H1 (cell line): ENCODE measurements at regions not wholly inside any gene's neighbourhood (a gene's known extent, or its start where the extent isn't known, plus 50 kb on each side); places are given as distances from the start of the nearest gene placed in this dataset.

ENCODE experiments used
- CTCF ChIA-PET: fragments of 300-600 bp; sonication (Branson Sonifier 250); formaldehyde crosslinking; loops from one replicate; lab custom pipeline; 2021; ENCODE audit not compliant: partially characterized antibody; lab: Charles Lee
- POLR2A ChIA-PET: fragments of 300-600 bp; sonication (Branson Sonifier 250); formaldehyde crosslinking; loops from one replicate; lab custom pipeline; 2021; ENCODE audit warnings: inconsistent platforms; ENCODE audit not compliant: partially characterized antibody; lab: Charles Lee
- DNase-seq, 2 experiments: peaks; one replicate each; pipeline versions ENCODE4 v3.0.0 to v3.0.0-alpha.2; 2010 to 2022; ENCODE audit warnings: low spot score in 2 of 2, low read depth in 1 of 2, mixed read lengths in 1 of 2
- FAIRE-seq: peaks from 2 replicates; lab custom pipeline; 2011; peaks lifted over from hg19 to GRCh38; lab: Jason Lieb, UNC
- H2AFZ ChIP-seq: 2 replicates; pipeline ENCODE4 v1.8.1; 2012; ENCODE audit warnings: low read length, inconsistent platforms
- H2AK5ac ChIP-seq: 2 replicates; pipeline ENCODE4 v1.6.1; 2013; ENCODE audit warnings: low read depth, low read length
- H2BK120ac ChIP-seq: replicated peaks from 2 replicates; pipeline ENCODE3; 2013; ENCODE audit warnings: low read depth, low read length, inconsistent platforms
- H2BK12ac ChIP-seq: 2 replicates; pipeline ENCODE4 v1.6.1; 2013; ENCODE audit warnings: low read depth, low read length
- H2BK15ac ChIP-seq: 2 replicates; pipeline ENCODE4 v1.6.1; 2013; ENCODE audit warnings: low read length
- H2BK20ac ChIP-seq: 2 replicates; pipeline ENCODE4 v1.6.1; 2013; ENCODE audit warnings: low read length
- H2BK5ac ChIP-seq: 2 replicates; pipeline ENCODE4 v1.6.1; 2013; ENCODE audit warnings: low read depth, low read length
- H3K14ac ChIP-seq: 2 replicates; pipeline ENCODE4 v1.6.1; 2013; ENCODE audit warnings: inconsistent platforms; ENCODE audit not compliant: insufficient read length
- H3K18ac ChIP-seq: 2 replicates; pipeline ENCODE4 v1.6.1; 2013; ENCODE audit warnings: low read length; ENCODE audit errors: extremely low read depth
- H3K23ac ChIP-seq: 2 replicates; pipeline ENCODE4 v1.6.1; 2013; ENCODE audit warnings: inconsistent platforms; ENCODE audit not compliant: insufficient read length
- H3K23me2 ChIP-seq: 2 replicates; pipeline ENCODE4 v1.6.1; 2013; ENCODE audit warnings: low read depth, low read length
- H3K27ac ChIP-seq: 2 replicates; pipeline ENCODE4 v1.6.1; 2011; ENCODE audit warnings: low read depth, low read length, inconsistent platforms
- H3K27me3 ChIP-seq, 4 experiments: replicated peaks in 1 of 4; 1 replicate in 1 of 4; 2 replicates in 3 of 4; pipeline versions ENCODE4 v1.6.1 to v1.8.1; 2011 to 2013; ENCODE audit warnings: low read length in 3 of 4, mild to moderate bottlenecking in 3 of 4, inconsistent platforms in 2 of 4, mixed read lengths in 2 of 4, moderate library complexity in 1 of 4; ENCODE audit not compliant: control insufficient read depth in 3 of 4, insufficient read depth in 3 of 4; ENCODE audit errors: extremely low read depth in 1 of 4
- H3K36me3 ChIP-seq, 4 experiments: 2 replicates each; pipeline versions ENCODE4 v1.6.1 to v1.8.1; 2011 to 2013; ENCODE audit warnings: mild to moderate bottlenecking in 4 of 4, low read length in 3 of 4, moderate library complexity in 2 of 4, control low read depth in 1 of 4, inconsistent platforms in 1 of 4; ENCODE audit not compliant: insufficient read depth in 4 of 4, control insufficient read depth in 2 of 4
- H3K4ac ChIP-seq: replicated peaks from 2 replicates; pipeline ENCODE3; 2013; ENCODE audit warnings: low read length, low read depth, mixed read lengths, inconsistent platforms; ENCODE audit not compliant: insufficient read length
- H3K4me1 ChIP-seq, 4 experiments: replicated peaks in 1 of 4; 1 replicate in 1 of 4; 2 replicates in 3 of 4; pipeline versions ENCODE4 v1.6.1 to v1.8.1; 2011 to 2013; ENCODE audit warnings: low read length in 3 of 4, inconsistent platforms in 2 of 4, mixed read lengths in 1 of 4; ENCODE audit not compliant: insufficient read depth in 4 of 4, control insufficient read depth in 3 of 4
- H3K4me2 ChIP-seq, 2 experiments: 2 replicates each; pipeline versions ENCODE4 v1.6.1 to v1.8.1; 2011 to 2013; ENCODE audit warnings: low read depth in 2 of 2, low read length in 2 of 2, control low read depth in 1 of 2, inconsistent platforms in 1 of 2, mild to moderate bottlenecking in 1 of 2; ENCODE audit not compliant: insufficient read depth in 1 of 2
- H3K4me3 ChIP-seq, 4 experiments: fragments of 200-600, 300-600 bp in 1 of 4; sonication (generic), shearing (Covaris generic), sonication (Bioruptor Twin) in 1 of 4; 2 replicates each; pipeline versions ENCODE4 v1.5.1 to v1.8.1; 2011 to 2016; ENCODE audit warnings: low read length in 4 of 4, low read depth in 3 of 4, control low read depth in 2 of 4, inconsistent platforms in 2 of 4, mild to moderate bottlenecking in 2 of 4, mixed read lengths in 1 of 4, moderate library complexity in 1 of 4; ENCODE audit not compliant: insufficient read depth in 2 of 4; ENCODE audit errors: extremely low read depth in 1 of 4
- H3K56ac ChIP-seq: replicated peaks from 2 replicates; pipeline ENCODE3; 2013; ENCODE audit warnings: low read depth, mild to moderate bottlenecking, mixed read lengths, low read length, inconsistent platforms; ENCODE audit not compliant: insufficient read length
- H3K79me1 ChIP-seq: 2 replicates; pipeline ENCODE4 v1.6.1; 2013; ENCODE audit warnings: low read depth, low read length, control low read depth
- H3K79me2 ChIP-seq, 2 experiments: 2 replicates each; pipeline versions ENCODE4 v1.6.1 to v1.8.1; 2012 to 2013; ENCODE audit warnings: low read length in 2 of 2, mild to moderate bottlenecking in 2 of 2, inconsistent platforms in 1 of 2; ENCODE audit not compliant: insufficient read depth in 2 of 2, control insufficient read depth in 1 of 2
- H3K9ac ChIP-seq, 4 experiments: replicated peaks in 1 of 4; 1 replicate in 1 of 4; 2 replicates in 3 of 4; pipeline versions ENCODE4 v1.6.1 to v1.8.1; 2011 to 2013; ENCODE audit warnings: low read depth in 3 of 4, low read length in 3 of 4, control low read depth in 2 of 4, mild to moderate bottlenecking in 2 of 4, moderate library complexity in 2 of 4, inconsistent platforms in 1 of 4; ENCODE audit errors: extremely low read depth in 1 of 4
- H3K9me3 ChIP-seq, 2 experiments: 2 replicates each; pipeline versions ENCODE4 v1.6.1 to v1.8.1; 2012 to 2013; ENCODE audit warnings: mild to moderate bottlenecking in 2 of 2, moderate library complexity in 2 of 2, control low read depth in 1 of 2, inconsistent platforms in 1 of 2, low read depth in 1 of 2, low read length in 1 of 2, mixed read lengths in 1 of 2; ENCODE audit not compliant: insufficient read depth in 2 of 2
- H4K20me1 ChIP-seq, 2 experiments: replicated peaks in 1 of 2; 2 replicates each; pipeline versions ENCODE3 to v1.8.1; 2011 to 2013; ENCODE audit warnings: inconsistent platforms in 2 of 2, low read length in 2 of 2, mild to moderate bottlenecking in 1 of 2; ENCODE audit not compliant: insufficient read depth in 2 of 2, control insufficient read depth in 1 of 2
- H4K5ac ChIP-seq: 2 replicates; pipeline ENCODE4 v1.6.1; 2013; ENCODE audit warnings: low read length, low read depth, mixed read lengths, inconsistent platforms; ENCODE audit not compliant: insufficient read length
- H4K8ac ChIP-seq: 2 replicates; pipeline ENCODE4 v1.8.0; 2013; ENCODE audit warnings: mild to moderate bottlenecking, moderate library complexity, low read length, inconsistent platforms; ENCODE audit not compliant: insufficient read depth; ENCODE audit errors: extremely low read depth
- H4K91ac ChIP-seq: replicated peaks from 2 replicates; pipeline ENCODE3; 2013; ENCODE audit warnings: low read length, mixed read lengths, inconsistent platforms; ENCODE audit not compliant: insufficient read length
- CBX5 ChIP-seq: fragments of 300-800, 300-1000 bp; sonication (generic); IDR thresholded peaks from 2 replicates; pipeline ENCODE4 v1.7.1; 2016; ENCODE audit warnings: antibody characterized with exemption, low read length, low read depth
- CBX8 ChIP-seq: fragments of 300-800, 300-1000 bp; sonication (generic); IDR thresholded peaks from 2 replicates; pipeline ENCODE4 v1.7.1; 2016; ENCODE audit warnings: low read depth, low read length, borderline replicate concordance
- HDAC2 ChIP-seq, 2 experiments: fragments of 300-600 bp in 1 of 2; sonication (generic) in 1 of 2; IDR thresholded peaks; 2 replicates each; pipeline ENCODE4 v1.6.1; 2011 to 2012; ENCODE audit warnings: low read depth in 2 of 2, low read length in 2 of 2, mild to moderate bottlenecking in 2 of 2, moderate library complexity in 2 of 2, borderline replicate concordance in 1 of 2, inconsistent platforms in 1 of 2
- JUN ChIP-seq: IDR thresholded peaks from 2 replicates; pipeline ENCODE4 v1.6.1; 2011; ENCODE audit warnings: low read depth, mild to moderate bottlenecking, improper control_type of control experiment, low read length
- KDM4A ChIP-seq: IDR thresholded peaks from one replicate; pipeline ENCODE4 v1.7.1; 2012; ENCODE audit warnings: low read depth, mild to moderate bottlenecking, moderate library complexity, low read length, inconsistent platforms; ENCODE audit not compliant: severe bottlenecking
- MAFK ChIP-seq: IDR thresholded peaks from 2 replicates; pipeline ENCODE4 v1.6.1; 2012; ENCODE audit warnings: low read depth, mild to moderate bottlenecking, improper control_type of control experiment, low read length
- RBBP5 ChIP-seq: IDR thresholded peaks from 2 replicates; pipeline ENCODE4 v1.7.1; 2012; ENCODE audit warnings: low read depth, mild to moderate bottlenecking, inconsistent platforms, low read length, moderate library complexity, borderline replicate concordance
- RXRA ChIP-seq: IDR thresholded peaks from 2 replicates; pipeline ENCODE4 v1.6.1; 2011; ENCODE audit warnings: low read depth, mild to moderate bottlenecking, low read length, moderate library complexity; ENCODE audit not compliant: insufficient read depth
- SIX5 ChIP-seq: IDR thresholded peaks from 2 replicates; pipeline ENCODE4 v1.6.1; 2011; ENCODE audit warnings: mild to moderate bottlenecking, low read depth, low read length
- SP1 ChIP-seq: IDR thresholded peaks from 2 replicates; pipeline ENCODE4 v1.6.1; 2011; ENCODE audit warnings: low read depth, low read length
- TAF7 ChIP-seq: optimal IDR thresholded peaks from 2 replicates; pipeline ENCODE3; 2011; ENCODE audit warnings: low read depth, mild to moderate bottlenecking, inconsistent platforms, low read length, moderate library complexity, borderline replicate concordance
- TBP ChIP-seq: IDR thresholded peaks from 2 replicates; pipeline ENCODE4 v1.6.1; 2011; ENCODE audit warnings: low read depth, low read length, improper control_type of control experiment
- TEAD4 ChIP-seq: IDR thresholded peaks from 2 replicates; pipeline ENCODE4 v1.6.1; 2012; ENCODE audit warnings: low read depth, low read length, inconsistent platforms, mixed read lengths
- WGBS, 2 experiments: shearing (Covaris generic) in 1 of 2; methylation state at CpG; one replicate each; pipeline versions ENCODE4 v1.1.6 to v1.1.7; 2013 to 2015; ENCODE audit warnings: low lambda C conversion rate in 2 of 2, mixed read lengths in 2 of 2, inconsistent platforms in 1 of 2, low coverage in 1 of 2, missing lambda C conversion rate in 1 of 2; ENCODE audit not compliant: insufficient replicate concordance in 2 of 2, insufficient coverage in 1 of 2, insufficient read length in 1 of 2; ENCODE audit errors: extremely low coverage in 1 of 2, missing lambda C conversion rate in 1 of 2; 5-methylcytosine and 5-hydroxymethylcytosine counted together
- TF ChIP-seq, protein P1 (sequence below): IDR thresholded peaks from 2 replicates; pipeline ENCODE4 v1.6.1; 2012; ENCODE audit warnings: low read length, inconsistent platforms

- DNase-seq (no peak), FAIRE-seq (no peak)
- ChIA-PET POLR2A (no interaction called here), CTCF (no interaction called here)
- Histone ChIP-seq H3K4me2 (no peak overlapping the region), H3K56ac (no peak overlapping the region), H3K27ac (no peak overlapping the region), H2AK5ac (no peak overlapping the region), H3K14ac (no peak overlapping the region), H2BK15ac (no peak overlapping the region), H4K8ac (no peak overlapping the region), H2BK120ac (no peak overlapping the region), H4K91ac (no peak overlapping the region), H4K20me1 (no peaks in the 10 kb centered on the region), H4K5ac (no peak overlapping the region), H3K18ac (no peak overlapping the region), H2BK5ac (no peak overlapping the region), H3K4ac (no peak overlapping the region), H3K4me3 (no peak overlapping the region), H3K79me1 (no peaks in the 10 kb centered on the region), H3K27me3 (no peaks in the 10 kb centered on the region), H3K23ac (no peak overlapping the region), H3K4me1 (no peaks in the 10 kb centered on the region), H3K36me3 (no peaks in the 10 kb centered on the region), H3K9ac (no peak overlapping the region), H2AFZ (no peak overlapping the region), H3K79me2 (no peaks in the 10 kb centered on the region), H3K23me2 (no peaks in the 10 kb centered on the region), H3K9me3 (0 out of 4 replicates have a peak, but pooled peaks cover 0 to 3% of the 10 kb centered on the region in 2 experiments), H2BK12ac (no peak overlapping the region), H2BK20ac (no peak overlapping the region)
- WGBS, 2 experiments = 93% methylated on average over 3 of the region's 3 CpGs; no CpG with 5 or more reads in 1 of the 2 experiments
- TF ChIP-seq, protein P1, sequence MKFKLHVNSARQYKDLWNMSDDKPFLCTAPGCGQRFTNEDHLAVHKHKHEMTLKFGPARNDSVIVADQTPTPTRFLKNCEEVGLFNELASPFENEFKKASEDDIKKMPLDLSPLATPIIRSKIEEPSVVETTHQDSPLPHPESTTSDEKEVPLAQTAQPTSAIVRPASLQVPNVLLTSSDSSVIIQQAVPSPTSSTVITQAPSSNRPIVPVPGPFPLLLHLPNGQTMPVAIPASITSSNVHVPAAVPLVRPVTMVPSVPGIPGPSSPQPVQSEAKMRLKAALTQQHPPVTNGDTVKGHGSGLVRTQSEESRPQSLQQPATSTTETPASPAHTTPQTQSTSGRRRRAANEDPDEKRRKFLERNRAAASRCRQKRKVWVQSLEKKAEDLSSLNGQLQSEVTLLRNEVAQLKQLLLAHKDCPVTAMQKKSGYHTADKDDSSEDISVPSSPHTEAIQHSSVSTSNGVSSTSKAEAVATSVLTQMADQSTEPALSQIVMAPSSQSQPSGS = no peak
- TF ChIP-seq CBX5 (no peak), KDM4A (no peak), RXRA (no peak), TBP (no peak), SIX5 (no peak), JUN (no peak), RBBP5 (no peak), TEAD4 (no peak), HDAC2 (IDR thresholded peaks at IDR 0.05; ENCODE audit: borderline replicate concordance in 1 of 2, low read depth in 2 of 2, low read length in 2 of 2) (no peak), TAF7 (no peak), MAFK (no peak), CBX8 (no peak), SP1 (no peak)
Observed at GRCh38 chr13:90039516-90039915, 1308.0 kb upstream of the MIR17HG start.
